ENCODE measurements at regions not wholly inside any gene's neighbourhood (a gene's known extent, or its start where the extent isn't known, plus 50 kb on each side); places are given as distances from the start of the nearest gene placed in this dataset.

- TF ChIP-seq CTCF (optimal IDR thresholded peaks at IDR 0.05 in 1 of 3, IDR thresholded peaks at IDR 0.05 in 1 of 3, conservative IDR thresholded peaks at IDR 0.05 in 1 of 3; ENCODE audit: extremely low read depth in 1 of 3, insufficient read depth in 2 of 3, low read length in 3 of 3) (no peak), EZH2 (IDR thresholded peaks at IDR 0.05; ENCODE audit: low read length) (no peak)
These were observed 289.2 kb upstream of the SFSWAP start for GRCh38 chr12:131421509-131422186.

Data from keratinocyte (primary cell).